CD4-positive, alpha-beta T cell (primary cell): ENCODE measurements at regions not wholly inside any gene's neighbourhood (a gene's known extent, or its start where the extent isn't known, plus 50 kb on each side); places are given as distances from the start of the nearest gene placed in this dataset.

Experiments used
- ATAC-seq: fragments of 200-7000 bp; cut with Tn5 transposase; one replicate; pipeline ENCODE4 v1.10.0; 2022; ENCODE audit warnings: mild to moderate bottlenecking; ENCODE audit not compliant: poor library complexity
- CTCF ChIA-PET: fragments of 350-600 bp; sonication (Branson Sonifier 250); formaldehyde crosslinking; loops from one replicate; lab custom pipeline; 2021; ENCODE audit warnings: antibody characterized with exemption, inconsistent platforms; lab: Charles Lee
- POLR2A ChIA-PET: fragments of 350-600 bp; sonication (Branson Sonifier 250); formaldehyde crosslinking; loops from one replicate; lab custom pipeline; 2021; ENCODE audit warnings: antibody characterized with exemption, inconsistent platforms; lab: Charles Lee
- DNase-seq, 14 experiments: peaks; one replicate each; pipeline ENCODE4 v3.0.0-alpha.2; 2013 to 2020; ENCODE audit warnings: mixed read lengths in 2 of 14
- H3K27ac ChIP-seq, 2 donors: one replicate each; pipeline versions ENCODE4 v1.5.1 to v1.7.0; 2013; ENCODE audit warnings: low read length in 2 of 2, low read depth in 1 of 2, mild to moderate bottlenecking in 1 of 2
- H3K27me3 ChIP-seq, 2 experiments: 1 replicate in 1 of 2; 2 replicates in 1 of 2; pipeline versions ENCODE4 v1.6.1 to v1.7.0; 2013; ENCODE audit warnings: low read length in 2 of 2, control low read depth in 1 of 2, mild to moderate bottlenecking in 1 of 2, moderate library complexity in 1 of 2; ENCODE audit not compliant: insufficient read depth in 2 of 2, control insufficient read depth in 1 of 2
- H3K36me3 ChIP-seq: one replicate; pipeline ENCODE4 v1.6.1; 2013; ENCODE audit warnings: low read length, control low read depth; ENCODE audit not compliant: insufficient read depth
- H3K4me1 ChIP-seq: one replicate; pipeline ENCODE4 v1.6.1; 2013; ENCODE audit warnings: low read length, control low read depth; ENCODE audit not compliant: insufficient read depth
- H3K4me3 ChIP-seq: one replicate; pipeline ENCODE4 v1.5.1; 2013; ENCODE audit warnings: mild to moderate bottlenecking, low read length, moderate library complexity
- H3K9me3 ChIP-seq, 2 experiments: 1 replicate in 1 of 2; 2 replicates in 1 of 2; pipeline versions ENCODE4 v1.6.1 to v1.7.0; 2013; ENCODE audit warnings: low read length in 2 of 2, mild to moderate bottlenecking in 2 of 2, control low read depth in 1 of 2, moderate library complexity in 1 of 2; ENCODE audit not compliant: control insufficient read depth in 1 of 2, insufficient read depth in 1 of 2
- H3K27ac Mint-ChIP-seq: one replicate; pipeline ENCODE4 v1.8.0; 2020; ENCODE audit warnings: mixed read lengths
- H3K27me3 Mint-ChIP-seq: one replicate; pipeline ENCODE4 v1.8.0; 2021; ENCODE audit warnings: mixed read lengths
- H3K36me3 Mint-ChIP-seq: one replicate; pipeline ENCODE4 v1.8.0; 2021; ENCODE audit warnings: low read depth, mixed read lengths
- H3K4me1 Mint-ChIP-seq: one replicate; pipeline ENCODE4 v1.8.0; 2021; ENCODE audit warnings: low read depth, mixed read lengths
- H3K4me3 Mint-ChIP-seq: one replicate; pipeline ENCODE4 v1.8.0; 2020; ENCODE audit warnings: mild to moderate bottlenecking, mixed read lengths
- H3K9me3 Mint-ChIP-seq: one replicate; pipeline ENCODE4 v1.8.0; 2020; ENCODE audit warnings: mixed read lengths
- intact Hi-C, 2 experiments: fragments of 100-400 bp; cut with DNase I in 1 of 2; cut with micrococcal nuclease in 1 of 2; formaldehyde crosslinking; loops; one replicate each; pipeline versions ENCODE4 v1.15.1 to v1.9.0; 2023 to 2025; cut with DNase I, micrococcal nuclease
- TF ChIP-seq, protein P1 (sequence below): fragments of 200-600 bp; IDR thresholded peaks from one replicate; pipeline ENCODE4 v1.8.0; 2022; ENCODE audit warnings: antibody characterized with exemption, mild to moderate bottlenecking

GRCh38 chr19:7410946-7411345 is 62.2 kb downstream of the ARHGEF18 start:
- Mint-ChIP-seq H3K27me3 (no peaks in the 10 kb centered on the region), H3K4me1 (peaks cover 33% of the 10 kb centered on the region), H3K9me3 (no peaks in the 10 kb centered on the region), H3K36me3 (peaks cover 63% of the 10 kb centered on the region), H3K27ac (peak overlapping the region; percentile 55), H3K4me3 (no peak overlapping the region)
- ATAC-seq = no peak
- Histone ChIP-seq H3K27ac (peak overlapping the region in 1 of 2 donors; percentile 7), H3K4me3 (no peak overlapping the region), H3K4me1 (peaks cover 5% of the 10 kb centered on the region), H3K27me3 (no peaks in the 10 kb centered on the region), H3K36me3 (peaks cover 55% of the 10 kb centered on the region), H3K9me3 (no peaks in the 10 kb centered on the region)
- DNase-seq = no peak
- CTCF ChIA-PET = no interaction called here
- TF ChIP-seq, protein P1, sequence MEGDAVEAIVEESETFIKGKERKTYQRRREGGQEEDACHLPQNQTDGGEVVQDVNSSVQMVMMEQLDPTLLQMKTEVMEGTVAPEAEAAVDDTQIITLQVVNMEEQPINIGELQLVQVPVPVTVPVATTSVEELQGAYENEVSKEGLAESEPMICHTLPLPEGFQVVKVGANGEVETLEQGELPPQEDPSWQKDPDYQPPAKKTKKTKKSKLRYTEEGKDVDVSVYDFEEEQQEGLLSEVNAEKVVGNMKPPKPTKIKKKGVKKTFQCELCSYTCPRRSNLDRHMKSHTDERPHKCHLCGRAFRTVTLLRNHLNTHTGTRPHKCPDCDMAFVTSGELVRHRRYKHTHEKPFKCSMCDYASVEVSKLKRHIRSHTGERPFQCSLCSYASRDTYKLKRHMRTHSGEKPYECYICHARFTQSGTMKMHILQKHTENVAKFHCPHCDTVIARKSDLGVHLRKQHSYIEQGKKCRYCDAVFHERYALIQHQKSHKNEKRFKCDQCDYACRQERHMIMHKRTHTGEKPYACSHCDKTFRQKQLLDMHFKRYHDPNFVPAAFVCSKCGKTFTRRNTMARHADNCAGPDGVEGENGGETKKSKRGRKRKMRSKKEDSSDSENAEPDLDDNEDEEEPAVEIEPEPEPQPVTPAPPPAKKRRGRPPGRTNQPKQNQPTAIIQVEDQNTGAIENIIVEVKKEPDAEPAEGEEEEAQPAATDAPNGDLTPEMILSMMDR = no peak
- intact Hi-C loops = loop anchor here in 1 of 2 experiments (1.0 kb wide), 1 partner anchor 13 kb away; no protein-coding TSS in a partner anchor
- POLR2A ChIA-PET = interaction anchor here (0.8 to 1.2 kb wide), 2 partner anchors 8 to 12 kb away, joined by 3 read pairs; no protein-coding TSS in a partner anchor

DNA sequence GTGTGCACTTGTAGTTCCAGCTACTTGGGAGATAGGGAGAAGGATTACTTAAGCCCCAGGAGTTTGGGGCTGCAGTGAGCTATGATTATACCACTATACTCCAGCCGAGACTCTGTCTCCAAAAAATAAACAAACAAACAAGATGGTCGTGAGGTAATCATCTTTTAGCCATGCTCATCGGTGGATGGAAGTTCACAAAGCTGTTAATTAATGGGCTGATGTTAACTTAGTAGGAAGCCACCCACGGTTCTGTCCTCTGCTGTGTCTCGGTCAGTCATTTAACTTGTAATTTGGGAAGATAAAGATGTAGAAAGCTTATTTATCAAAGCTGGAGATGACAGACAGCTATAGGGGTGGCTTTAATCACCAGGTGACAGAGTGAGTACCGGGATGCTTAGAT is 64.9 kb downstream of the ARHGEF18 start:
- intact Hi-C loops = no loop called here
- Histone ChIP-seq H3K27me3 (no peaks in the 10 kb centered on the region), H3K4me1 (peaks cover 16% of the 10 kb centered on the region), H3K27ac (no peak overlapping the region), H3K4me3 (no peak overlapping the region), H3K36me3 (peaks cover 58% of the 10 kb centered on the region), H3K9me3 (no peaks in the 10 kb centered on the region)
- ChIA-PET POLR2A (interaction anchor here (0.8 to 2.1 kb wide), 2 partner anchors 10 to 59 kb away, joined by 3 to 4 read pairs; no protein-coding TSS in a partner anchor), CTCF (no interaction called here)
- peaks cover 23% of the 10 kb centered on the region for H3K4me1 Mint-ChIP-seq
- DNase-seq (no peak), ATAC-seq (no peak)
- peak overlapping the region; percentile 44 for H3K27ac Mint-ChIP-seq
- H3K4me3 Mint-ChIP-seq = no peak overlapping the region
- peaks cover 55% of the 10 kb centered on the region for H3K36me3 Mint-ChIP-seq
- no peaks in the 10 kb centered on the region for H3K9me3 Mint-ChIP-seq
- TF ChIP-seq, protein P1 = no peak
- H3K27me3 Mint-ChIP-seq = no peaks in the 10 kb centered on the region

DNA sequence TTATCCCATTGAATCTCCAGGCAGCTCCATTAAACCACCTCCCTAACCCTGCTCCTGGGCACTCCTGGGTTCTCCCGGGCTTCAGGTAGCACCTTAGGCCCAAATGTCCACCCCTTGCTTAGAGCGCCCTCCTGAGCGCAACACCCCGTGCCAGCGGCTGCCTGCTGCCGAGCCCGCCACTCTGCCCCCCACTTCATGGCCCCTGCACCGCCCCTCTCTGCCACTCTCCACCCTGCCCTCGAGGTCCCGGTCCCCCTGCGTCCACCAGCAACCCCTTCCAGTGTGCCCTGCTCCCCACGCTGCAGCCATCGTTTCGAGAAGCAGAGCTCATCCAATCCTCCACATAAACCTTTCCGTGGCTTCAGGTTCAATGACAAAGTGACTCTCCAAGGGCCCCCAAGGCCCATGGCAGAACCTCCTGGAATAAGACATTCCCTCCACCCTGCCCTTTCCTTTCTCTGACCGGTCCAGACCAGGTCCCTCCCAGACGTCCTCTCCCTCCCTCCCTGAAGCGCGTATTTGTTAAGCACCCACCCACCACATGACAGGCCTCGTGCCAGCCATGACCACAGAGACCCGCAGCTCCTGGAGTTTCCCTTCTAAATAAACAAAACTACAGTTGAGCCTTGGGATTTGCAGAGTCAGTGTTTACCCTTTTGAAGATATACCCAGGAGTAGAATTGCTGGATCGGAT is 66.6 kb downstream of the ARHGEF18 start:
- no peak for ATAC-seq
- H3K27me3 ChIP-seq = no peaks in the 10 kb centered on the region
- TF ChIP-seq, protein P1 = no peak
- Mint-ChIP-seq H3K27me3 (no peaks in the 10 kb centered on the region), H3K9me3 (no peaks in the 10 kb centered on the region), H3K27ac (peak overlapping the region; percentile 67), H3K36me3 (peaks cover 64% of the 10 kb centered on the region), H3K4me1 (peaks cover 26% of the 10 kb centered on the region), H3K4me3 (no peak overlapping the region)
- no peak overlapping the region for H3K27ac ChIP-seq
- no peak overlapping the region for H3K4me3 ChIP-seq
- peaks cover 22% of the 10 kb centered on the region for H3K4me1 ChIP-seq
- H3K9me3 ChIP-seq = no peaks in the 10 kb centered on the region
- intact Hi-C loops = no loop called here
- POLR2A ChIA-PET = interaction anchor here (2.1 kb wide), 1 partner anchor 8 kb away, joined by 4 read pairs; no protein-coding TSS in a partner anchor
- peaks cover 63% of the 10 kb centered on the region for H3K36me3 ChIP-seq
- DNase-seq = no peak
- CTCF ChIA-PET = interaction anchor here (0.6 kb wide), 1 partner anchor 26 kb away, joined by 4 read pairs; no protein-coding TSS in a partner anchor
